NCI-H510A treated with DMSO at 0.1 percent for 48 hours (cell line): ENCODE measurements at regions not wholly inside any gene's neighbourhood (a gene's known extent, or its start where the extent isn't known, plus 50 kb on each side); places are given as distances from the start of the nearest gene placed in this dataset.
"Not testable (repeated sequence)": the region's sequence is repeated elsewhere in the genome, so short reads cannot be mapped to it uniquely, and the experiment has no call there.

Experiments used
- DNase-seq: peaks from one replicate; lab custom pipeline; 2025; lab: John Stamatoyannopoulos, UW

DNA sequence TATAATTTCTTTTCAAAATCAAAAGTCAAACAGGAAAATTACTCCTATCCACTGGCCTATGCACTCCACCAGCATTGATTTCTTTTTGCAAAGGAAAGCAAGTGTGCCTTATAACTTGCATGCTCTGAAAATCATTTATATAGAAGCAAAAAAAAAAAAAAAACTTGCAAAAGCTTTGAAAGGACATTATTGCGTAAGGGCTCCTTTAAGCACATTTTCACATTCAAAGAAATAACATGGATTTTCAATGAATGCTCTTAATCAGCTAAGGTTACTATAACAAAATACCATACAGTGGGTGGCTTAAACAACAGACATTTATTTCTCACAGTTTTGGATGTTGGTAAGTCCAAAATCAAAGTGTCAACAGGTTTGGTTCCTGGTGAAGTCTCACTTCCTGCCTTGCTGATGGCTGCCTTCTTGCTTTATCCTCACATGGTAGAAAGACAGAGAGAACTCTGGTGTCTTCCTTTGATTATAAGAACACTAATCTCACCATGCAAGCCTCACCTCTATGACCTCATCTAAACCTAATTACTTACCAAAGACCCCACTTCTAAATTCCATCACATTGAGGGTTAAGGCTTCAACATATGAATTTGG lies 755.2 kb upstream of the CDH10 start:
- DNase-seq = no peak

DNA sequence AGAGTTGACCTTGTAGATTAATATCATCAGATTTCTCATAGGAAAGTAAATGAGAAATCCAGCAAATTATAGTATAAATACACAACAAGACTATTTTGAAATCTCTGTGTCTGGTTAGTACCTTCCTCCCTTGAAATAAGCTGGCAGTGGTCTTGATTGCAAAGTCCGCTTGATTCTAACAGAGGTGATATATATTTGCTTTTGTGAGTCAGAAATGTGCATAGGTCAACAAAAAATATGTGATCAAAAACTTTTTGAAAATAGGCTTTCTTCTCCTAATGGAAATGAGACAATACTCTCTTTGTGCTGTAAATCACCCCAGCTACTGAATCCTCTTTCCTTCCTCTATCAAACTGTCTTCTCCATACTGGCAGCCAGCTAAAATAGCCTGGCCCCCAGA lies 749.2 kb upstream of the CDH10 start:
- no peak for DNase-seq

DNA sequence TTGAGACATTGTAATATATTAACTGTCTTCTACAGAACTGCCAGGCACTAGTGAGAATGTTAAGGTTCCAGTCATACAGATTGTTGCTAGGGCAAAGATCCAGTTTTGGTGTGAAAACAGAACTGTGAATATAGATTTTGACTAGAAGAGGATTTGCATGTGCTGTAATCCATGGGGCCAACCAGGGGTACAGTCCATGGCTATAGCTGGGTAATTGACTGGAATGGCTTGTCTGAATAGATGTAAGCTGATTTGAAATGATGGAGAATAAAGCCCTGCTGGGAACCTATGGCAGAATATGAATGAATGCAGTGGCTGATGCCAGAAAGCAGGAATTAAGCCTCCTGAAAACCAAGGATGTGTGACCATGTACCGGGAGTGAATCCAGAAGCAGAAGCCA lies 748.5 kb upstream of the CDH10 start:
- no peak for DNase-seq

DNA sequence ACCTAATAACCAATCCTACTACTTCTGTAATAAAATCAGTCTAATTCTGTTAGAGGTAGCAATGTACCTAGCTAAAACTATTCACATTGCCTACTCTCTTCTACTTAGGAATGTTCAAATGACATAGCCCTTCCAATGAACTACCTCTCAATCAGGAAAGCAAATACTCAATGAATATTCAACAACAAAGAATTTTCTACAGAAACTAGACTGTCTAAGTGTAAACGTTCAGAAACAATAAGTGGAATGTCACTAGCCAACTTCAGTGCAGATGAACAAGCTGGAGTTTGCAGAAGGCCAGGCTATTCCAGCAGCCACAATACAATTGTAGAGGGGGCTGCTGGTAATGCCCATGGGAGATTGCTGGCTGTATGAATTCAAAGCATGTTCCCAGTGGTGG lies 743.2 kb upstream of the CDH10 start:
- DNase-seq = no peak

DNA sequence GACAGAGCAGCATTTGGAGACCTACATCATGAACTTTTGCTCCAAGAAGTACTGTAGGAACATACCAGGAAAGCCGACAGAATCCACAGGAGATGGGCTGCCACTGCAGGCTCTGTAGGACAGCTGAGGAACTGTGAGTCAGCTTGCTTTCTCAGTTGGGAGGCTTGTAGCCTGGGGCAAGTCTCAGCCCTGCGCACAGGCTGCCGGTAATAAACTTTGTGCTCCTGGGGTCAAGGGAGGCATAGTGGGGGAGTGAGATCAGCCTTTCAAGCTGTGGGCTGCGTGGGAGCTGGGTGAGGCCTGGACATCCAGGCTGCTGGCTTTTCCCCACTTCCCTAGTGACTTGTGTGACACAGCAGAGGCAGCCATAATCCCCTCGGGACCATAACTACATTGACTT lies 718.0 kb upstream of the CDH10 start:
- no peak for DNase-seq

DNA sequence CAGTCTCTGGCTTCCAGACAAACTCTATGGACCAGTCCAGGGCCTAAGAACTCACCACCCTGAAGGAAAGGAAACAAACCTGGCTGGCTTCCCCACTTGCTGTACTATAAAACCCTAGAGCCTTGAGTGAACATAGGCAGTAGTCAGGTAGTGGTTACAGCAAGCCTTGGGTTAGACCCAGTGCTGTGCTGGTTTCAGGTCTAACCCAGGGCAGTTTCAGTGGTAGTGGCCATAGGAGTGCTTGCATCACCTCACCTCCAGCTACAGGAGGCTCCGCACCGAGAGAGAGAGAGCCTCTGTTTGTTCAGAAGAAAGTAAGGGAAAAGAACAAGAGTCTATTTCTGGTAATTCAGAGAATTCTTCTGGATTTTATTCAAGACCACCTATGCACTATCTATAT lies 714.1 kb upstream of the CDH10 start:
- DNase-seq = no peak

DNA sequence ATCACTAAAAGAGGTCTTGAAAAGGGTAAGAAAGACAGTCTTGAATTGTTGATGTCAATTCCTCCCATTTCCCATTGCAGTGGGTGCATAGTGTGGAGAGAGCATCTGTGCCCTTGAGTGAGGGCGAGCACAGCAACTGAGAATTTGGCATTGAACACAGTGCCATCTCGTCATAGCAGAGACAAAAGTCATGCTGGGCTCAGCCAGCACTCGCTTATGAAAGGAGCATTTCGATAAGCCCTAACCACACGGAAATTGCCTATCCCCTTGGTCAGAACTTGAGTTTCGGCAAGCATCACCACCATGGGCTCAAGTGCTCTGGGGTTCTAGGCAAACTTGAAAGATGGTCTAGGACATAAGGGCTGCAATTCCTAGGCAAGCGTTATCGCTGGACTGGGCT lies 712.8 kb upstream of the CDH10 start:
- DNase-seq = no peak

DNA sequence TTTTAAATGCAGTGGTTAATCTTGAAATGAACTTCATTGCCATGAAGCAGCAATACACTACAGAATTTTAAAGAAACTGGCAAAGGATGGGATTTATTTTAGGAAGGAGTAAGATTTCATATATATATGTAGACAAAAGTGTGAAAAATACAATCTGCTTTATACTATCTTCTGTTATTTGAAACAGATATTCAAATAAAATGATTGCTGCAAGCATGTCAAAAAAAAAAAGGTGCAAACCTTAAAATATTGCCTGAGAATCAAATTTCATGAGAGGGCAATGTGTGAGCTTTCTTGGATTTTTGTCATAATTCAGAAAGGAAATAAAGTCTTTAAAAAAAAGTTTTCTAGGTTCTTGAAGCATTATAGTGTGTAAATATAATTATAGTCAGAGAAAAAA lies 705.0 kb upstream of the CDH10 start:
- no peak for DNase-seq

DNA sequence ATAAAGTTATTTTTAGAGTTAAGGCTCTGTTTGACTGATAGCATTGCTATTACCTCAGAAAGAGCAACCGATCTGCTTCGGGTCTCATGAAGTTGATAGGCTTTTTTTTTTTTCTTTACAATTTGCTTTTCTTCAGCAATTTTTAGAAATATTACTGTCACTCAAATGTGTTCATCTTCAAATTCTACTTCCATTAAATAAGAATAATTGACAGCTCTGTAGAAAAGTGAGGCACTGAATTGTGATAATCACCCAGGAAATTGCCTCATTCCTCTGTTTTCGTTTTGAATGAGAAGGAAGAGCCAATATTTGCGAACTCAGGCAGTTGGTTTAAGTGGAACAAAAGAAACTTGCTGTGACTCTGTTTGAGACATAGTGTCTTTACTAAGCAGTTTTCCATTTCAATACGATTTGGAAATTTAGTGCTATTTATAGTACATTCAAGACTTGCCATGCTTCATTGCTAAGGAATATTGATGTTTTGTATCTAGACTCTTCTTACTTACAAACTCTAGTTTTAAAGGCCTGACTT lies 700.5 kb upstream of the CDH10 start:
- no peak for DNase-seq

DNA sequence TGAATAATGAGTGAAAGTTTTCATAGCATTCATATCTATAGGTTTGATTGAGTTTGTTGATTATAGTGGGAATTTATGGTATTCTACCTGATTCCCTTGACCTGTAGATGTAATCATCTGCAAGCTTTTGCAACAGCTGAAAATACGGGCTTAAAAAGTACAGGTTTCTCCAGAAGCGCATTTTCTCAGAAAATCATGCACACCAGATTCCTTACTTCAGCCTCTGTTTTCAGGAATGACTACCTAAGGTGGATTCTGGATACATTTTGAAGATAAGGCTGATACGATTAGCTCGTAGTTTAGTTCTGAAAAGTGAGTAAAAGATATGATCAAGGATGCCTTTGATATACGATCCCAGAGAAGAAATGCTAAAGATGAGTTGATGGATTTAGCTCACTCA lies 694.8 kb upstream of the CDH10 start:
- no peak for DNase-seq

DNA sequence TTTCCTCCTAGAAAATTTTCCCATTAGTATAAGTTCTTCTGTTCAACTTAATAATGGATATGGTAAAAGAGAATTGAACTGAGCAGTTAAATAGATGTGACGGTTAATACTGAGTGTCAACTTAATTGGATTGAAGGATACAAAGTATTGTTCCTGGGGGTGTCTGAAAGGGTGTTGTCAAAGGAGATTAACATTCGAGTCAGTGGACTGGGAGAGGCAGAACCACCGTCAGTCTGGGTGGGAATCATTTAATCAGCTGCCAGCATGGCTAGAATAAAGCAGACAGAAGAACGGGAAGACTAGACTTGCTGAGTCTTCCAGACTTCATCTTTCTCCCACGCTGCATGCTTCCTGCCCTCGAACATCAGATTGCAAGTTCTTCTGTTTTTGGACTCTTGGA lies 689.6 kb upstream of the CDH10 start:
- no peak for DNase-seq

DNA sequence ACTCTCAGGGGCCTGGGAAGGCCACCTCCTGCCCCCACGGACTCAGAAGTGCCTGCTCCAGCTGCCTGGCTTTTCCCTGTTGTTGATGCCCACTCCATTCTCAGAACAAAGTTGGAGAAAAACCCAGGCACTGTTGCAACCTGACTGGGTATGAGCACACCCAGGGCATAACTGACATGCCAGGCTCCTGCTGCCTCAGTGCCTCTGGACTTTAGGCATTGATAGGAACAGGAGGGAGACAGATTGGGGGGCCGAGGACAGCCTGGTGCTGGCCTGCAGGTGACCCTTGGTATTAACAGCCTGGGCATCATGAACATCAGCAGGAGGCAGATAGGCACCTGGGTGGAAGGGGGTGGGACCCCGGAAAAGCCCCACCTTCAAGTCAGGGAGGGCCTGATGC lies 685.9 kb upstream of the CDH10 start:
- DNase-seq = no peak

DNA sequence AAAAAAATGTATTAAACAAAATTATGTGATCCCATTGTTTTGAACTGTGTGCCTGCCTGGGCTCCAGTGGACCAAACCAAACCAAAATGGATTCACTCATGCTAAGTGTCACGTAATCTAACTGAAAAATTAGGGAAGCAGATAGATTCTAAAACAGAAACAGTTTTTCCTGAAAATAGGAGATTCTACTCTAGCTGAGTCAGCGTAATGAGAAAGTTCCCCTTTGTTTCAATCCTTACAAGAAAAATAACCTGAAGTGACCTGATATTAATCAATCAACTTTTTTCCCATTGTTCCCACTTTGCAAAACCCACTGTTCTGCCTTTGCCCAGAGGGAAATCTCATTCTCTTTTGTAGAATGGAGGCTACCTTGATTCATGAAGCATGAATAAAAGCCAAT lies 682.4 kb upstream of the CDH10 start:
- DNase-seq = no peak

DNA sequence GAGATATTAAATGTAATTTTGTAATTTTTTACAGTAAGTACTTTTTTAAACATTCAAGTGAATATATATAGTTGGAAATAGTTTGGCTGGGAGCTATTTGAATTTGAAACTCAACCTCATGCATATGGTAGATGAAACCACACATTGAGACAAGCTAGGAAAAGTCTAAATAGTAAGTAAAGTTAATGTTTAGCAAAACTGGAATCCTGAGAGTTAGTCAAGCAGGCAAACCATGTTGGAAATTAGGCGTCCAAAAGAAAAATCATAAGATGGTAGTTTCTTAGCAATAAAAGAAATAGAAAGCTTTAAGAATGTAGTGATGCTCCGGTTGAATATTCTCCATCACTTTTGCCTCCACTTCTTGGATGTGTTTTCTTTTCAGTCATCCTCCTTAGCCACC lies 657.1 kb upstream of the CDH10 start:
- no peak for DNase-seq

DNA sequence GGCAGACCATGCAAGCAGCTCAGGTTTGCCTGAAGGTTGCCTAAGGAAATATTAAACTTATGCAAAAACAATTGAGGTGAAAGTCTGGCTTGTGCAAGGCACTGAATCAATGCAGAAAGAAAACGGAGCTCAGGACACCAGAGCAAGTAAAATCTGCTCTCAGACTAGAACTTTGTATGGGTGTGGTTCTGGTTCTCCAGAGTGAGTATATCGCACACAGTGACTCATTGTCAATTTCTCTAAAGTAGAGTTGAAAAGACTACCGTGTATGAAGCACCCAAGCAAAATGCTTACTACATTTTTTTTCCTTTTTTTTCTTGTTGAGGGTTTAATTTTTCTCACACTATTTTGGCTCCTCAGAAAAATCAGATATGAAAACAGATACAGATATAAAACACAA lies 650.3 kb upstream of the CDH10 start:
- no peak for DNase-seq

DNA sequence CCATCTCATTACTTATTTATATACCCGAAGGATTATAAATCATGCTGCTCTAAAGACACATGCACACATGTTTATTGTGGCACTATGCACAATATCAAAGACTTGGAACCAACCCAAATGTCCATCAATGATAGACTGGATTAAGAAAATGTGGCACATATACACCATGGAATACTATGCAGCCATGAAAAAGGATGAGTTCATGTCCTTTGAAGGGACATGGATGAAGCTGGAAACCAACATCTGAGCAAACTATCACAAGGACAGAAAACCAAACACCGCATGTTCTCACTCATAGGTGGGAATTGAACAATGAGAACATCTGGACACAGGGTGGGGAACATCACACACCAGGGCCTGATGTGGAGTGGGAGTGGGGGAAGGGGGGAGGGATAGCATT lies 645.0 kb upstream of the CDH10 start:
- DNase-seq = not testable (repeated sequence)

DNA sequence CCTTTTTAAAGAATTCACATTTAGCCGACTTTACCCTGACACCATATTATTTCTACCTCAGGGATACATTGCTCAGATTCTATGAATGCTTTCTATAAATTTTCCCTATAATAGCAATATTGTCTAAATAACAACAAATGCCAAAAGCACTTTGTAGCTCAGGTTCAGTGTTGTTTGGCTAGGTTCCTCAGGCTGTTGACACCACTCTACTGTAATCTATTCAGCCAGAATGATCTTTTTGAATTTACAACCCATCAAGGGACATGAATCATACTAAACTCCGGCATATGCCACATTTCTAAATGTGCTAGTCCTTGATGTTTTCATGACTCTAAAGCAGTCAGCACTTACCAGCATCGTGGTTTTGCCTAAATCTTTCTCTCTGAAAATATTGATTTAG lies 641.5 kb upstream of the CDH10 start:
- DNase-seq = no peak

DNA sequence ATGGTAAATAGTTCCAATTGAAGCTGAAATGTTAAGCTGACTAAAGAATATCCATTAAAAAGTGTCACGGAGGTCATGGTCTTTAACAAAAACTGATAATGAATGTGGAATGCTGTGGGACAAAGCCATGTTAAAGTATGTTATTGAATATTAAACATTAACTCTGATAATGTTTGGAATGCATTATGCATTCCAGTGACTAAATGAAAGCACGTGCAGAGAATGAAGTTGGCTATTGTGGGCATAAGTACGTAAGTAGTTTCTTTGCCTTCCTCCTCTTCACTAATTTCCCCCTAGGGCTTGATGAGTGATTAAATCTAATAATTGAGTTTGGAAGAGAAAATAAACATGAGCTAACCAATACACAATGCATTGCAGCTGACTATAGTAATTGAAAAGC lies 640.4 kb upstream of the CDH10 start:
- no peak for DNase-seq

DNA sequence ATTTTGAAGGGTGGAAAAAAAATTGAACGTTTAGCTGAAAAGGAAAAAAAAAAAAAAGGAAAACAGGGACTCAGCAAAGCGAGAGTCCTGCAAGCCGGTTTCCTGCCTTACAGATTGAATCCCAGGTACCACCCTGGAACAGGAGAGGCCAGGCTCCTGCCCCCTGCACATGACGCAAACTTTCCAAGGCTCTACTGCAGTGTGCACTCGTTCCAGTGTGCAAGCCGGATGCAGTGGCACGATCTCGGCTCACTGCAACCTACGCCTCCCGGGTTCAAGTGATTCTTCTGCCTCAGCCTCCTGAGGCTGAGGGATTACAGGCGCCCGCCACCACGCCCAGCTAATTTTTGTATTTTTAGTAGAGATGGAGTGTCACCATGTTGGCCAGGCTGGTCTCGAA lies 618.7 kb upstream of the CDH10 start:
- not testable (repeated sequence) for DNase-seq

DNA sequence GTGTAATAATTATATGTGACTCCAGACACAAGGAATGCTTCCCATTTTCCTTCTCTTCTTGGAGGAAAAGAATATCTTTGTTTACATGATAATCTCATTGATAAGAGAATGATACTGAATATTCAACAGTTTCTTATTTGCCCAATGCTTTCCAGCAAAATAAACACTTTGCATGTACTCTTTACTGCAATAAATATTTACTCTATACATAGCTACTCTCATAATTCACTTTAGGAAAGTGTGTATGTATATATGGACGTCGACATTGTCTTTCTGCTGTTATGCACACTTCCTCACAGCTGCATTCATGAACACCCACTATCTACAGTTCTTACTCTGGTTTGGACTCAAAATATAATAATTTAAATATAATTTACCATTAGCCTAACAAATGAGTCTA lies 617.4 kb upstream of the CDH10 start:
- DNase-seq = no peak

DNA sequence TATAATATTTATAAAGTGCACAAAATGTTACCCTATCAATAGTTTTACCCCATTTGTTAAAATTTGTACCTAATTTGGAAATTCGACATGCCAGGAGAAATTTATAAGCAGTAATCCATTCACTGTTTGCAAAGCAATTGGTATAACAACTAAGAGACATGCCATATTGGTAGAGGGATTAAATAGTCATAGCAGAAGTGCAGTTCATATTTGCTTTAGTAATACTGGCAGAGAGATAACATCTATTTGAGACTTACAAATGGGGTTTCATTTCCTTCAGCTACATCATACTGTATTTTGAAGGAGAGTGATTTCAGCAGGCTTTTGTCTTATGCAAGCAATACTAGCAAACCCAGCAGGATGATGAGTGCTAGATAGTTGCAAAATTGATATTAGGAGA lies 610.4 kb upstream of the CDH10 start:
- peak; percentile 45 for DNase-seq

DNA sequence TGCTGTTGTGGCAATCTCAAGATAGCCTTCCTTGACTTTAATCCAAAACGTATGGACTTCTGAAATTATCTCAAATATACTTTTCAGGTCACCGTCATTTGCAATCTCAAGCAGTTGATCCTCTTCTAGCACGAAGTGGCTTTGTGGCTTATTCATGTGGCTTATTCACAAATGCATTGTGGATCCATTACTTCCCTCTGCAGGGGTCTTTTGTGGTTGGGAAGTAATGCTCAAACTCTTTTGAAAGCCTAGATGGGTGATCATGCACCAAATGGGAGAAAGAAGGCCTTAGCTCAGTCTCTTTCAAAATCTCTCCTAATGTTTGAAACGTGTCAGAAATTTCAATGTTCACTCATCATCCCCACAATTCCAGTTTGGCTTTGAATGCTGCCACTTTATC lies 597.2 kb upstream of the CDH10 start:
- DNase-seq = no peak

DNA sequence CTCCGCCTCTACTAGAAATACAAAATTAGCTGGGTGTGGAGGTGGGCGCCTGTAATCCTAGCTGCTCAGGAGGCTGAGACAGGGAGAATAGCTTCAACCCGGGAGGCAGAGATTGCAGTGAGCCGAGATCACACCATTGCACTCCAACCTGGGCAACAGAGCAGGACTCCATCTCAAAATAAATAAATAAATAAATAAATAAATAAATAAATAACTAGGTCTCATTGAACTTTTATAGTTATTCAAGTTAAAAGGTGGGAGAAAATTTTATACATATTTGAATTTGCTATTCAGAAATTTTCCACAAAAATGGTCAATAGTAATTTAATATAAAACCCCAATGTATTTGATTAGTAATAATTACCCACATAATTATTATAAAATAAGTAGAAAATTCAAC lies 593.9 kb upstream of the CDH10 start:
- DNase-seq = not testable (repeated sequence)

DNA sequence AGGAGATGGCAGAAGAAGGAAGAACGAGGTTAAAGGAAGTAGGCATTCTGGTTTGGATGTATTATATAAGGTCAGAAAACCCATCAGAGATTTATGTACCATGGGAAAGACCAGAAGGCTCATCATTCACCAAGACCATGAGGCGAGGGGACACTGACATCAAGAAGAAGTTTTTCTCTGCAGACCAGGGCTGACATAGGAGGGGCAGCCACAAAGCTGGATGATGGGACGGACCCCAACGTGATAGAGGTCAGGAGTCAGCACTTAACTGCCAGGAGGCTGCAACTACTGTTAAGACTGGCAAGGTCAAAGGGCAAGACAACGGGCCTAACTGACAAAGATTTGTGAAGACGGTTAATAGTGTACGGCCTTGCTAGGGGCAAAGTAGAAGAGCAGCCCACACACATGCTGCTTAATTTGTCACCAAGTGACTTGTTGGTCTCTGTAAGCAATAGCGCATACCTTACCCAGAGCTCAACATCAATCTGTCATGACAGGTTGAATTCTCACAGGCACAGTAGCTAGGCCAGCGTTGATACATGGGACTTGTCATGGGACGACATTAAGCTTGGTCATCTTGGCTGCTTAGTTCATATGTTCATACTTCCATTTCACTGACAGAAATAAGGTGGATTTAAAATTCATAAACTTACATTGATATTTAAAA lies 579.7 kb upstream of the CDH10 start:
- DNase-seq = no peak
